WTC11 (cell line): ENCODE measurements at regions not wholly inside any gene's neighbourhood (a gene's known extent, or its start where the extent isn't known, plus 50 kb on each side); places are given as distances from the start of the nearest gene placed in this dataset.

Source experiments
- CBFB ChIP-seq: sonication (generic); formaldehyde crosslinking; IDR thresholded peaks from 2 replicates; pipeline ENCODE4 v1.8.1; 2022; ENCODE audit warnings: mild to moderate bottlenecking, low read depth, missing genetic modification reagents
- ETV6 ChIP-seq: sonication (generic); formaldehyde crosslinking; IDR thresholded peaks from 2 replicates; pipeline ENCODE4 v1.8.1; 2022; ENCODE audit warnings: mild to moderate bottlenecking, missing genetic modification reagents
- NFYB ChIP-seq: sonication (generic); formaldehyde crosslinking; conservative IDR thresholded peaks from 2 replicates; pipeline ENCODE4 v1.8.0; 2022; ENCODE audit warnings: low read depth, missing genetic modification reagents
- TF ChIP-seq, protein P1 (sequence below): fragments of 200-600 bp; IDR thresholded peaks from 2 replicates; pipeline ENCODE4 v1.8.0; 2022; ENCODE audit warnings: antibody characterized with exemption
- TF ChIP-seq, protein P2 (sequence below): sonication (generic); formaldehyde crosslinking; IDR thresholded peaks from 2 replicates; pipeline ENCODE4 v1.8.0; 2022; ENCODE audit warnings: mild to moderate bottlenecking, missing genetic modification reagents
- TF ChIP-seq, protein P3 (sequence below): sonication (generic); formaldehyde crosslinking; IDR thresholded peaks from 2 replicates; pipeline ENCODE4 v1.8.0; 2022; ENCODE audit warnings: mild to moderate bottlenecking, missing genetic modification reagents

DNA sequence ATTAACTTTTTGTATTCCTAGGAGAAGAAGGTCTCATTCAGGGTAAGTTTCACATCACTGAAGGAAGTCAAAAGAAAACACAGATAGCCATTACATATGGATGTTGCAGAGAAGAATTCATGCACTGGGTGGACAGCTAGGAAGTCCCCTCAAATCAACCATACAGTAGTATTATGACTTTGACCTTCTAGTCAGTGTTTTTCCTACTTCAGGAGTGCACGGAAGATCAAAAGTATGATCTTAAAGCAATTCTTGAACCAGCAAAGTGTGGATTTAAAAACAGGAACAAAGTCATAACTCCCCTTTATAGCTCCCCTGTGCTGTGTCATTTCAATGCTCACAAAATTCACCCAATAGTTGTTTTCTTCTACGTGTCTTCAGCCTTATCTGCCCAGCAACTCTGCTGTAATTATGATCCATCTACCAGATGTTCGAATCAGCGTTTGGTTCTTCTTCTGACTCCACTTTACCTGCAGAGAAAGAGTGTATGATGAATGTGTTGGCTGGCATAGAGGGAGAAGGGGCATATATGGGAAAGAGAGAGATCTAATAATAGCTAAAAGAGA, 118.1 kb upstream of the MEIS2 start:
- TF ChIP-seq, protein P1, sequence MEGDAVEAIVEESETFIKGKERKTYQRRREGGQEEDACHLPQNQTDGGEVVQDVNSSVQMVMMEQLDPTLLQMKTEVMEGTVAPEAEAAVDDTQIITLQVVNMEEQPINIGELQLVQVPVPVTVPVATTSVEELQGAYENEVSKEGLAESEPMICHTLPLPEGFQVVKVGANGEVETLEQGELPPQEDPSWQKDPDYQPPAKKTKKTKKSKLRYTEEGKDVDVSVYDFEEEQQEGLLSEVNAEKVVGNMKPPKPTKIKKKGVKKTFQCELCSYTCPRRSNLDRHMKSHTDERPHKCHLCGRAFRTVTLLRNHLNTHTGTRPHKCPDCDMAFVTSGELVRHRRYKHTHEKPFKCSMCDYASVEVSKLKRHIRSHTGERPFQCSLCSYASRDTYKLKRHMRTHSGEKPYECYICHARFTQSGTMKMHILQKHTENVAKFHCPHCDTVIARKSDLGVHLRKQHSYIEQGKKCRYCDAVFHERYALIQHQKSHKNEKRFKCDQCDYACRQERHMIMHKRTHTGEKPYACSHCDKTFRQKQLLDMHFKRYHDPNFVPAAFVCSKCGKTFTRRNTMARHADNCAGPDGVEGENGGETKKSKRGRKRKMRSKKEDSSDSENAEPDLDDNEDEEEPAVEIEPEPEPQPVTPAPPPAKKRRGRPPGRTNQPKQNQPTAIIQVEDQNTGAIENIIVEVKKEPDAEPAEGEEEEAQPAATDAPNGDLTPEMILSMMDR: no peak
- TF ChIP-seq, protein P2, sequence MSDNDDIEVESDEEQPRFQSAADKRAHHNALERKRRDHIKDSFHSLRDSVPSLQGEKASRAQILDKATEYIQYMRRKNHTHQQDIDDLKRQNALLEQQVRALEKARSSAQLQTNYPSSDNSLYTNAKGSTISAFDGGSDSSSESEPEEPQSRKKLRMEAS (CRISPR knock-in tag): no peak
- TF ChIP-seq ETV6 (no peak), CBFB (CRISPR knock-in tag) (no peak), NFYB (CRISPR knock-in tag) (no peak)
- TF ChIP-seq, protein P3, sequence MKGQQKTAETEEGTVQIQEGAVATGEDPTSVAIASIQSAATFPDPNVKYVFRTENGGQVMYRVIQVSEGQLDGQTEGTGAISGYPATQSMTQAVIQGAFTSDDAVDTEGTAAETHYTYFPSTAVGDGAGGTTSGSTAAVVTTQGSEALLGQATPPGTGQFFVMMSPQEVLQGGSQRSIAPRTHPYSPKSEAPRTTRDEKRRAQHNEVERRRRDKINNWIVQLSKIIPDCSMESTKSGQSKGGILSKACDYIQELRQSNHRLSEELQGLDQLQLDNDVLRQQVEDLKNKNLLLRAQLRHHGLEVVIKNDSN (CRISPR knock-in tag): no peak
